ENCODE measurements at regions not wholly inside any gene's neighbourhood (a gene's known extent, or its start where the extent isn't known, plus 50 kb on each side); places are given as distances from the start of the nearest gene placed in this dataset.

DNA sequence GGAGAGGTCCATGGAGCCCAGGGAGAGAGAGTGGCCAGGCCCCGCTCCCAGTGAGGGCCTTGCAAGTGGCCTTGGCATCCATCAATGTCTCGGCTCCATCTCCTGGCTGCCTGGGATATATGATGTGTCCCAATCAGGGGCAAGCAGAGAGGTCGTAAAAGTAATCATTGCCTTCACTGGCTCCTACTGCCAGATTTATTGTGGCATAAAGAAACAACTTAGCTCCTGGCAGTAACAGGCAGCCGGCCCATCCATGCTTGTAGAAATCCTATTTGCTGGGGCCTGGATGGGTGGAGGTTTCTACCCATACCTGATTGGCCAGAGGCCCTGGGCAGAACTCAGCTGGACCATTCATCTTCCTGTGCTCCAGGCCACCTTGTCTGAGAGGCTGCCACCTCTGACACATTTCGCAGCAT, 272.6 kb downstream of the MATN1 start:
- no peak overlapping the region for H3K27ac ChIP-seq
- DNase-seq = no peak
- no peak for TF ChIP-seq POLR2A (IDR thresholded peaks at IDR 0.05)
- TF ChIP-seq, protein P1, sequence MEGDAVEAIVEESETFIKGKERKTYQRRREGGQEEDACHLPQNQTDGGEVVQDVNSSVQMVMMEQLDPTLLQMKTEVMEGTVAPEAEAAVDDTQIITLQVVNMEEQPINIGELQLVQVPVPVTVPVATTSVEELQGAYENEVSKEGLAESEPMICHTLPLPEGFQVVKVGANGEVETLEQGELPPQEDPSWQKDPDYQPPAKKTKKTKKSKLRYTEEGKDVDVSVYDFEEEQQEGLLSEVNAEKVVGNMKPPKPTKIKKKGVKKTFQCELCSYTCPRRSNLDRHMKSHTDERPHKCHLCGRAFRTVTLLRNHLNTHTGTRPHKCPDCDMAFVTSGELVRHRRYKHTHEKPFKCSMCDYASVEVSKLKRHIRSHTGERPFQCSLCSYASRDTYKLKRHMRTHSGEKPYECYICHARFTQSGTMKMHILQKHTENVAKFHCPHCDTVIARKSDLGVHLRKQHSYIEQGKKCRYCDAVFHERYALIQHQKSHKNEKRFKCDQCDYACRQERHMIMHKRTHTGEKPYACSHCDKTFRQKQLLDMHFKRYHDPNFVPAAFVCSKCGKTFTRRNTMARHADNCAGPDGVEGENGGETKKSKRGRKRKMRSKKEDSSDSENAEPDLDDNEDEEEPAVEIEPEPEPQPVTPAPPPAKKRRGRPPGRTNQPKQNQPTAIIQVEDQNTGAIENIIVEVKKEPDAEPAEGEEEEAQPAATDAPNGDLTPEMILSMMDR (IDR thresholded peaks at IDR 0.05) = no peak
- H3K4me1 ChIP-seq = no peaks in the 10 kb centered on the region
- intact Hi-C loops (cut with DNase I) = no loop called here
- H3K9me3 ChIP-seq = no peaks in the 10 kb centered on the region
- no peaks in the 10 kb centered on the region for H3K27me3 ChIP-seq
- no peak overlapping the region for H3K4me3 ChIP-seq (replicated peaks in 1 of 3)
- H3K36me3 ChIP-seq = no peaks in the 10 kb centered on the region
- WGBS, 2 donors = 72 to 76% methylated on average over 5 of the region's 5 CpGs

DNA sequence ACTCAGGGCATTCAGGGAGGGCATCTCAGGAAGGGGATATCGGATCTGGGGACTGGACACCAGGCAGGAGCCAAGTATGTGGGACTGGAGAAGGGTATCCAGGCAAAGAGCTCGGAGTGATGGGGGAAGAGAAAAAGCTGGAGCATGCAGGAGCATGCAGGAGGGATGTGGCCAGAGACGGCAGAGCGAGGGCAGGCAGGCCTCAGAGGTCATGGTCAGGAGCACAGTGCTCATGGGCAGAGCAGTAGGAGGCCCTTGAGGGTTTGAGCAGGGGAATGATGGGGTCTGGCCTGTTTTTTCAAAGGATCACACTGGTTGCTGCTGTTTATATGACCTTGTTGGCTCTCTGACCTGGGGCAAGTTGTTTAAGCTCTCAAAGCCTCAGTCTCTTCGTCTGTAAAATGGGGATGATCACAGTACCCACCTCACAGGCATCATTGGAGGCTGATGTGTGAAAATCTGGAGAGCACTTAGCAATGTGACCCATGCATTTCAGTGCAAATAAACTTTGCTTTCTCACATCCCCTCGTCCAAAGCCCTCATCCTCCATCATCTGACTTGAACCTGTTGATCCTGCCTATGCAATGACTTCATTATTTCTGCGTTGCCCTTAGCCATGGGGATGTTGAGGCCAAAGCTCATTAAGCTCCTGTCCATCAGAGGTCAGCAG, 273.1 kb downstream of the MATN1 start:
- no peaks in the 10 kb centered on the region for H3K27me3 ChIP-seq
- H3K36me3 ChIP-seq = no peaks in the 10 kb centered on the region
- TF ChIP-seq, protein P1 (IDR thresholded peaks at IDR 0.05) = no peak
- no peak for TF ChIP-seq POLR2A (IDR thresholded peaks at IDR 0.05)
- WGBS, 2 donors = 70 to 74% methylated on average over 7 of the region's 7 CpGs
- DNase-seq = no peak
- H3K9me3 ChIP-seq = no peaks in the 10 kb centered on the region
- no peak overlapping the region for H3K27ac ChIP-seq
- intact Hi-C loops (cut with DNase I) = no loop called here
- no peaks in the 10 kb centered on the region for H3K4me1 ChIP-seq
- H3K4me3 ChIP-seq (replicated peaks in 1 of 3) = no peak overlapping the region

DNA sequence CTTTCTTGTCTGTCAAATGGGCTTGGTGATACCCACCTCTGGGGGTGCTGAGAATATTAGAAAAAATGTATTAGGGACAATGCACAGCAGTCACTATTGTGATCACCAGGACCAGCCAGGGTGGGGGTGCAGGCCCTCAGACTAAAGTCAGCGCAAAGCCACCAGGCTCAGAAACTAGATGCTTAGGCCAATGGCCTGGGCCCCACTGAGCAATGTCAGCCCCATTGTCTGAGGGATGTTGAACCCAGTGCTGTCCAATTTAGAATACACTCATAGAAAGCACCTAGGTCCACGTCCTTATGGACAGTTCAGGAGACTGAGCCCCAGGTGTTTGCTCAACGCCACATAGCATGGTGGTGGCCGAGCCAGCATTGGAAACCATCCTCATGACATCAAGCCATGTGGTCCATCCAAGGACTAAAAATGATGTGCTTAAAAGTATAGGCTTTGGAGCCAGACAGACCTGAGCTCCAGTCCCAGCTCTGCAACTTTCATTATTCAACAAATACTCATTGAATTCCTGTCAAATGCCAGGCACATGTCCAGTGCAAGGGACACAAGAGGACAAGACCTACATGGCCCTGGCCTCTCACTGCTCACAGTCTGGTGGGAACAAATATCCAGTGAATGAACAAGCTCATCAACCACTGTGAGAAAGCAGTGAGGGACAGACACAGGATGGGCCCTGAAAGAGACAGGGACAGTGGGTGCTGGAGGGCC, 273.8 kb downstream of the MATN1 start:
- intact Hi-C loops (cut with DNase I) = no loop called here
- no peak for DNase-seq
- Histone ChIP-seq H3K9me3 (no peaks in the 10 kb centered on the region), H3K4me1 (no peaks in the 10 kb centered on the region), H3K27ac (no peak overlapping the region), H3K4me3 (replicated peaks in 1 of 3) (no peak overlapping the region), H3K36me3 (no peaks in the 10 kb centered on the region), H3K27me3 (no peaks in the 10 kb centered on the region)
- TF ChIP-seq, protein P1 (IDR thresholded peaks at IDR 0.05) = no peak
- no peak for TF ChIP-seq POLR2A (IDR thresholded peaks at IDR 0.05)
- 71 to 91% methylated on average over 3 to 4 of the region's 4 CpGs for WGBS, 2 donors

DNA sequence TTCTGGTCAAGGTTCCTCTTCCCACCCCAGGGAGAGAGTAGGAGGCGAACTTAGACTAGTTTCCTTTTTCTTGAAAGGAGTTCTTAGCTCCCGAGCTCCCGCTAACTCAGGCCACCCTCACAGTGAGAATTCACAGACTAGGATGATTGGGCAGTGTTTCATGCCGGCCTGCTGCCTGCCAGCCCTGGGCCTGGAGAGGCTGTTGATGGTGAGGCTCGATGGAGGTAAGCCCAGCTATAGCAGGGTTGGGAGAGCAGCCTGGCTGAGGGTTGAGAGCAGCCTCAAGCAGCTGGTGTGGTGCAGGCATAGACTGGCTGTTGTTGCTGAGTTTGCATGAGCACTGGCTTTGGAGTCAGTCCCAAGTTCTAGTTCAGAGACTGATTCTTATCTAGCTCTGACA, 274.4 kb downstream of the MATN1 start:
- H3K27ac ChIP-seq = no peak overlapping the region
- no peaks in the 10 kb centered on the region for H3K9me3 ChIP-seq
- no peak overlapping the region for H3K4me3 ChIP-seq (replicated peaks in 1 of 3)
- intact Hi-C loops (cut with DNase I) = no loop called here
- DNase-seq = no peak
- H3K36me3 ChIP-seq = no peaks in the 10 kb centered on the region
- H3K27me3 ChIP-seq = no peaks in the 10 kb centered on the region
- no peak for TF ChIP-seq POLR2A (IDR thresholded peaks at IDR 0.05)
- TF ChIP-seq, protein P1 (IDR thresholded peaks at IDR 0.05) = no peak
- no peaks in the 10 kb centered on the region for H3K4me1 ChIP-seq
- 62 to 65% methylated on average over 5 of the region's 5 CpGs for WGBS, 2 donors

DNA sequence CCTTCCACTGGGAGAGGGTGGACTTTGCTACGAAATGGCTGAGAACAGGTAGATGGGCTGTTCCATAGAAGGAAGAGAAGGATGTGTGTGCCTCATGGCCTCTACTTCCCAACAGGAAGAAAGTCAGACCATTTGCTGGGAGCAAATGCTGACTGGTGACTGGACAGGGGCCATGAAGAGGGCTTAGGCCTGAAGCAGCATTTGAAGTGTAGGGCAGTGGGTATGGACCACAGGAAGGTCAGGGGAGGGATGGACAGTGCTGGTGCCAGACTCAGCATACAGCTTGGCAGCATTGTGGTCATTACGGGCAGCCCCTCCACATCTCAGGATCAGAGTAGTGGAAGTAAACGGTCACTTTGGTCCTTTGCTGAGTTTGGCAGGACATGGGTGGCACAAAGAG, 275.7 kb downstream of the MATN1 start:
- 78 to 82% methylated on average over 3 of the region's 3 CpGs for WGBS, 2 donors
- TF ChIP-seq POLR2A (IDR thresholded peaks at IDR 0.05) = no peak
- TF ChIP-seq, protein P1 (IDR thresholded peaks at IDR 0.05) = no peak
- DNase-seq = no peak
- Histone ChIP-seq H3K9me3 (no peaks in the 10 kb centered on the region), H3K4me3 (replicated peaks in 1 of 3) (no peak overlapping the region), H3K27ac (no peak overlapping the region), H3K4me1 (no peaks in the 10 kb centered on the region), H3K27me3 (no peaks in the 10 kb centered on the region), H3K36me3 (no peaks in the 10 kb centered on the region)
- intact Hi-C loops (cut with DNase I) = no loop called here

All from thyroid gland (tissue), 4 donors.